ENCODE measurements at regions not wholly inside any gene's neighbourhood (a gene's known extent, or its start where the extent isn't known, plus 50 kb on each side); places are given as distances from the start of the nearest gene placed in this dataset.

DNA sequence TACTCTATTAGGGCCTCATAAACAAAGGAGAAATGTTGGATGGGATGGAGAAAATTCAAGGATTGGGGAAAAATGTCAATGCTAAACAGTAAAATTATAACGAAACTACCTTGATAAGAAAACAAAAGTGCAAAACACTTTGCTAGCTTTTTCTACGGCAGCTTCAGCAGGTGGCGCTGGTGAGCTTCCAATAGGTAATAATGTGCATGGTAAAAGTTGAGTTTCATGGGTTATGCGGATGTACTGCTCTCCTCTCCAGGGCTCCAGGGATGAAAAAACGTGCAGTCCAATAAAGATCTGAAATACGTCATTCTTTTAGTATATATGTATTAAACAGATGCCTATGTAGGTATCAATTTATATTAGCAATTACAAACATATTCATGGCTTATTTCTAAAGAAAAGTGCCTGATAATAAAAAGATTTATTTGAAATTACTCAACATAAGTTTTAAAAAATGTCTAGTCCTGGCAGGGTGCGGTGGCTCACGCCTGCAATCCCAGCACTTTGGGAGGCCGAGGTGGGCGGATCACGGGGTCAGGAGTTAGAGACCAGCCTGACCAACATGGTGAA, 239.6 kb downstream of the GRXCR1 start:
- TF ChIP-seq, protein P1, sequence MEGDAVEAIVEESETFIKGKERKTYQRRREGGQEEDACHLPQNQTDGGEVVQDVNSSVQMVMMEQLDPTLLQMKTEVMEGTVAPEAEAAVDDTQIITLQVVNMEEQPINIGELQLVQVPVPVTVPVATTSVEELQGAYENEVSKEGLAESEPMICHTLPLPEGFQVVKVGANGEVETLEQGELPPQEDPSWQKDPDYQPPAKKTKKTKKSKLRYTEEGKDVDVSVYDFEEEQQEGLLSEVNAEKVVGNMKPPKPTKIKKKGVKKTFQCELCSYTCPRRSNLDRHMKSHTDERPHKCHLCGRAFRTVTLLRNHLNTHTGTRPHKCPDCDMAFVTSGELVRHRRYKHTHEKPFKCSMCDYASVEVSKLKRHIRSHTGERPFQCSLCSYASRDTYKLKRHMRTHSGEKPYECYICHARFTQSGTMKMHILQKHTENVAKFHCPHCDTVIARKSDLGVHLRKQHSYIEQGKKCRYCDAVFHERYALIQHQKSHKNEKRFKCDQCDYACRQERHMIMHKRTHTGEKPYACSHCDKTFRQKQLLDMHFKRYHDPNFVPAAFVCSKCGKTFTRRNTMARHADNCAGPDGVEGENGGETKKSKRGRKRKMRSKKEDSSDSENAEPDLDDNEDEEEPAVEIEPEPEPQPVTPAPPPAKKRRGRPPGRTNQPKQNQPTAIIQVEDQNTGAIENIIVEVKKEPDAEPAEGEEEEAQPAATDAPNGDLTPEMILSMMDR (IDR thresholded peaks at IDR 0.05; ENCODE audit: low read depth, low read length, missing control alignments) = peak; percentile 86
- in situ Hi-C loops (cut with HindIII; ENCODE audit: low pct_ligation_motif_present, low sequenced_read_pairs) = no loop called here
- Histone ChIP-seq H3K27ac (no peak overlapping the region), H3K4me3 (ENCODE audit: low read depth, low read length) (no peak overlapping the region), H3K36me3 (replicated peaks) (no peaks in the 10 kb centered on the region), H3K27me3 (replicated peaks) (no peaks in the 10 kb centered on the region)
- DNase-seq = peak; percentile 35

DNA sequence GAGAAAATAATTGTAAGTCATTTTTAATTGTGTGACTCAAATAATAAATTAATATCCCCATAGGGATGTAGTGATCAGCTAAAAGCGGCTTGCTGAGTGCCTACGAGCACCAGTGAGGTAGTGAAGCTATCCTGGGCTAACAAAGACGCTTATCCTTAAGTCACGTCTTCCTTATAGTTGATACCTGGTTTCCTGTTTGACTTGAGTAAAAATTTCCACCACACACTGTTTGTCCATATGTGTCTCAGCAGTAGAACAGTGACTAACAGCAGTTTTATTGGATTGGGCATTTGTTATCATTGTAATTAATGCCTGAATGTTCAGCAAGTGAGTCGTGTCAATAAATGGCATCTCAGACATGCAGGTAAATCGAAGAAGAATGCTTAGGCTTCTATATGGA, 241.1 kb downstream of the GRXCR1 start:
- no peak overlapping the region for H3K27ac ChIP-seq
- TF ChIP-seq, protein P1 (IDR thresholded peaks at IDR 0.05; ENCODE audit: low read depth, low read length, missing control alignments) = no peak
- in situ Hi-C loops (cut with HindIII; ENCODE audit: low pct_ligation_motif_present, low sequenced_read_pairs) = no loop called here
- no peak for DNase-seq
- no peaks in the 10 kb centered on the region for H3K36me3 ChIP-seq (replicated peaks)
- no peaks in the 10 kb centered on the region for H3K27me3 ChIP-seq (replicated peaks)
- H3K4me3 ChIP-seq (ENCODE audit: low read depth, low read length) = no peak overlapping the region

DNA sequence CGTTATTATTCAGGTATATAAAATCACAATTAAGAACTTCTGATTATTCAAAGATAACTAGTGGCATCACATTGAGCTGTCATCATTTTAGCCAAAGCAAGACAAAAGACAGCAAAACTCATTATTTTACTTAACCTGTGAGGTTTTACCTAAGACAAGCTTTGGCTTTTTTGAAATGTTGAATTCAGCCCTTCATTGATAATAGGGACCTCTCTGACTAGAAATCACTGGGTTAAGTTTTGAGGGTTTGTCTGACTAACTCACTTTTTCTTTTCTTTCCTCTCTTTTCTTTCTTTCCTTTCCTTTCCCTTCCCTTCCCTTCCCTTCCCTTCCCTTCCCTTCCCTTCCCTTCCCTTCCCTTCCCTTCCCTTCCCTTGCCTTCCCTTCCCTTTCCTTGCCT, 244.2 kb downstream of the GRXCR1 start:
- H3K4me3 ChIP-seq (ENCODE audit: low read depth, low read length) = no peak overlapping the region
- TF ChIP-seq, protein P1 (IDR thresholded peaks at IDR 0.05; ENCODE audit: low read depth, low read length, missing control alignments) = no peak
- H3K27ac ChIP-seq = no peak overlapping the region
- in situ Hi-C loops (cut with HindIII; ENCODE audit: low pct_ligation_motif_present, low sequenced_read_pairs) = no loop called here
- H3K27me3 ChIP-seq (replicated peaks) = no peaks in the 10 kb centered on the region
- no peak for DNase-seq
- H3K36me3 ChIP-seq (replicated peaks) = no peaks in the 10 kb centered on the region

DNA sequence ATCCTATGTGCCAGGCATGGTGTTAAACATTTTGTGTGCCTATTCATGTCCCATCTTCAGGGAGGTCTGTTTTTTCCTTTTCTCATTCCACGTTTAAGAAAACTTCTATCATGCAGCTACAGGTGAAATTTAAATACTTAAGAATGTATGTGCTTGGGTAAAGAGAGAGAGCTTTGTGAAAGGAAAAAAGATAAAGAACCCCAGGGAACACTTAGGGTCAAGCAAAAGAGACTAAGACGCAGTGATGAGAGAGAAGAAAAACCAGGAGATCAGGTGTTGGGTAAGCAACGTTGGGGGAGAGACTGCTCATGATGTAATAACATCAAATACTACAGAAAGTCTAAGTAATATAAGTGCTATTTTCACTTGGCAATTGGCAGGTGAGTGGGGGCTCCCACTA, 253.7 kb downstream of the GRXCR1 start:
- no peak overlapping the region for H3K27ac ChIP-seq
- TF ChIP-seq, protein P1 (IDR thresholded peaks at IDR 0.05; ENCODE audit: low read depth, low read length, missing control alignments) = no peak
- H3K27me3 ChIP-seq (replicated peaks) = no peaks in the 10 kb centered on the region
- DNase-seq = no peak
- H3K4me3 ChIP-seq (ENCODE audit: low read depth, low read length) = no peak overlapping the region
- no peaks in the 10 kb centered on the region for H3K36me3 ChIP-seq (replicated peaks)
- in situ Hi-C loops (cut with HindIII; ENCODE audit: low pct_ligation_motif_present, low sequenced_read_pairs) = no loop called here

DNA sequence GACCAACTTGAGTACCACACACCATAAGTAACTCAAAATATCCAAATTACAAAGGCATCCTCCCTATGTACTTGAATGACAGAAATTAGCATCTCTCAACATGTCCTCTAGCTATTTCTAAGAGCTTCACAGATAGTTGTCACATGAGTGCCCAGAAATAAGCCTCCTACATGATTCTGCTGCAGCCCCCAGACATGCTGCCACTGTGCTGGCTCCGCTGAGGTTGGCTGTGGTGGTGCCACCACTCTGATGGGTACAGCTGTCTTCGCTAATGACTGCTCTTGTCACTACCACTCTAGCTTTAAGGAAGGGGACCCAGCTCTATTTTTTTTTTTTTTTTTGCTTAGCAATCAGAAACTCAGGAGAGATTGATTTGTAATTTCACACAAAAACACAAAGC, 256.0 kb downstream of the GRXCR1 start:
- Histone ChIP-seq H3K4me3 (ENCODE audit: low read depth, low read length) (no peak overlapping the region), H3K27ac (no peak overlapping the region), H3K36me3 (replicated peaks) (no peaks in the 10 kb centered on the region), H3K27me3 (replicated peaks) (no peaks in the 10 kb centered on the region)
- in situ Hi-C loops (cut with HindIII; ENCODE audit: low pct_ligation_motif_present, low sequenced_read_pairs) = no loop called here
- no peak for DNase-seq
- TF ChIP-seq, protein P1 (IDR thresholded peaks at IDR 0.05; ENCODE audit: low read depth, low read length, missing control alignments) = no peak

DNA sequence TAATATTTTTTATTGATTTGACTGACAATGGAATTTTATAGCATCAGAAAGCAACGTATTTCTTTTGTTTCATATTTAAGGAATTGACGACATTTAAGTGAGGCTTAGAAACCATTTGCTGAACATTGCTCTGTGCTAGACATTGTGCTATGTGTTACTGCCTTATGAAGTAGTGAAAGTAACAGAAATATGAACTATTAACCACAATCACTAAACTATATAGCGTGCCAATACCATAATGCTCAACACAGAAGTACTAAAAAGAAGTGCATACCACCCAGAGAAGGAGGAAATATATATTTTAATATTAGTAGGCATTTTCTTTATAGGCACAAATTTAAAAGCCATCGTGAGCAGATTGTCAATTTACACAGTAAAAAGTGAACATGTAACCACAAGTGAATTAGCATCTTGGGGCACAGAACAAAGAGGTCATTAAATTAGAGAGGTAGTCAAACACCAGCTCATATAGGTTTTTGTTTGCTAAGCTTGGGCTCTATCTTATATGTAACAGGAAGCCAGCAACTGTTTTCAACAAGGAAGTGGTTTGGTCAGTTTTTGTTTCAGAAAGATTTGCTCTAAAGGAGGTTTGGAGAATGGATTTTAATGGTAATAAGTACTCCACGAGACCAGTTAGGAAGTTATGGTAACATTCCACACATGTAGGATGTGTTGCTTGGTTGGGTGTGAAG, 270.7 kb downstream of the GRXCR1 start:
- TF ChIP-seq, protein P1 (IDR thresholded peaks at IDR 0.05; ENCODE audit: low read depth, low read length, missing control alignments) = no peak
- in situ Hi-C loops (cut with HindIII; ENCODE audit: low pct_ligation_motif_present, low sequenced_read_pairs) = no loop called here
- DNase-seq = no peak
- no peaks in the 10 kb centered on the region for H3K36me3 ChIP-seq (replicated peaks)
- H3K27ac ChIP-seq = no peak overlapping the region
- no peaks in the 10 kb centered on the region for H3K27me3 ChIP-seq (replicated peaks)
- H3K4me3 ChIP-seq (ENCODE audit: low read depth, low read length) = no peak overlapping the region
